ENCODE measurements at regions not wholly inside any gene's neighbourhood (a gene's known extent, or its start where the extent isn't known, plus 50 kb on each side); places are given as distances from the start of the nearest gene placed in this dataset.

DNA sequence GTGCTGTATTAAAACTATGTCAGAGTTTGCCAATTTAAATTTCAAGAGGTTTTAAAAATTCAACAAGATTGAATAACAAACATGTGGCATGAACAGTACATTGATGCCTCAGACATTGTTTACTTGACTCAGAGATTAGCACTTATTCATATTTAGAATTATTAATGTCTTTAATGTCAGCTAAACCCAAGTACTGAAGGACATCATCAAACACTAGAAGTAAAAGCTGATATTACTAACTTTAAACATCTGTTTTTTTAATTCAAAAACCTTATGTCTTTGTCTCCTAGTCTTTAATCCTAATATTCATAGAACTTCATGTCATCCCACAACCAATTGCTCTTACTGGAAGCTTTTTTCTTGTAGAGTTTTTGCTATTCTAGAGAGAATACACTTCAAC lies 406.2 kb upstream of the PCDH7 start:
- no peak for DNase-seq

DNA sequence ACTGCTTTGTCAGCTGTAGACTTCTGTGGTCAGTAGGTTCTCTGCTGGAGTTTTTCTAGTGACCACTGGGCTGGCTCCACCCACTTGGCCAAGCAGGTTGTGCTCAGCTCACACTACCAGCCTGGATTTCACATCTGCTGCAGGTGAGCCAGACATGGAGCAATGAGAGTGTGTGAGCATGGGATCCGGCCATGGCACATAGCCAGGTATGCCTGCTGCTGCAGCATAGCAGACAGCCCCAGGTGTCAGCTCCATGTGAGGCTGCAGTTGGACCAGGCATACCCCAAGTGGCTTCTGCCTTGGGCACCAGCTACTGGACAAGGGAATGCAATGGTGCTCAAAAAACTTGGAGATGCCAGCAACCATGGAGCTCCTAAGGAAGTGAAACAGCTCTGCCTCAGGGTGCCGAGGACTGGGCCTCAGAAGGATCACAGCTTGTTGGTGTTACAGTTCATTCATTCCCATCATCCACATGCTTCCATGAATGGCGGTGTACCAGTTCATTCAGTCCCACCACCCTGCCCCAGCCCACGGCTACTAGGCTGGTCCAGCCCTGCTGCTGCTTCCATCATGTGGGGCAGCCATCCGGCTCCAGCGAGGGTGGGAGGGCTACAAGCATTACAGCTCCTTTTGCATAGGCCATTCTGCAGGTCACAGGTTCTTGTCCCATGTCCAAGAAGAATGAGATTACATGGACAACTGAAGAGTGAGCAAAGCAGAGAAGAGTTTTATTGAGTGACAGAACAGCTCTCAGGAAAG lies 389.1 kb upstream of the PCDH7 start:
- no peak for DNase-seq

DNA sequence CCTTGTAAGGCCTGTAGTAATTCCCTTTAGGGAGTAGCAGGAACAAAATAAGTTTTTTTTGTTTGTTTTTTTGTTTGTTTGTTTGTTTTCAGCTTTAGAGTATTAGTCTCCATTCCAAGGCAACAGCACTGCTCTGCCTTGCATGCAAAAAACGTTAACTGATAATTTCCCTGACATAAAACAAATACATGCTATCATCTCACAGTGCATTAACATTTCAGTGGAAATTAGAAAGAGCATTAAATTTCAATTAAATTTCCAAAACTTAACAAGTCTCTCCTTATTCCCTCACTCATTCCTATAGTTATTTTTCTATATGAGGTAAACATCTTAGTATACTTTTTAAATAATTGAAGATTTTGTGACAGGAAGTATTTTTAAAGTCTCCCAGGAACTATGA lies 378.4 kb upstream of the PCDH7 start:
- DNase-seq: no peak

DNA sequence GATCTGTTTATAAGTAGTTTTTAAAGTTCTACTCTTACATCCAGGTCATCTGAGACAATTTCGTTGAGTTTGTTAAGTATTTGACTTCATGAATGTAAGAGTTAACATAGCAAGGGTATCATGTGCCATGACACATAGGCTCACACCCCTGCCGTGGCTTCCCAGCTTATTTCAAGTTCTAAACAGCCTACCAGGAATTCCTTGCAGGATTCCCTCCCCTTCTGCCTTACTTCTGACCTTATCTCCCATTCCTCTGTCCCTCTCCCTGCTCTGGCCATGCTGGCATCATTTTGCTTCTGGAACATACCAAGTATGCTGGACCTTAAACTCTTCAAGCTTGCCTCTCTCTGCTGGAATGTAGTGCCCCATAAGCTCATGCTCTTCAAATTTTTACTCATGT lies 369.9 kb upstream of the PCDH7 start:
- DNase-seq: no peak

DNA sequence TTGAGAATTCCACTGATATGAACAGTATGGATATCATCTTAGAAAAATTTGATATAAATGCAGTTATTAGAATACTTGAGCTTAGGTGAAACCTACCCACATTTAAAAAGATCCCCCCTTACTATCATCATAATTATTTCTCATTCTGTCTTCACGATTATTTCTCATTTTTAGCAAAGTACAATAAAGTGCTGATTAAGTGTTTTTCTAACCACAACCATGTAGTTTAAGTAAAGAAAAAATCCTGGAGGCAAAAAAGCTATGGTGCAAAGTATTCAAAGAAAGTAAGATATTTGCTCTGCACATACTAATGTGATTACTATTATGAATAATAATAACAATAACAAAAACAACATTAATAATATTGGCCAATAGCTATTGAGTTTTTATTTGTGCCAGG lies 365.6 kb upstream of the PCDH7 start:
- DNase-seq: no peak

DNA sequence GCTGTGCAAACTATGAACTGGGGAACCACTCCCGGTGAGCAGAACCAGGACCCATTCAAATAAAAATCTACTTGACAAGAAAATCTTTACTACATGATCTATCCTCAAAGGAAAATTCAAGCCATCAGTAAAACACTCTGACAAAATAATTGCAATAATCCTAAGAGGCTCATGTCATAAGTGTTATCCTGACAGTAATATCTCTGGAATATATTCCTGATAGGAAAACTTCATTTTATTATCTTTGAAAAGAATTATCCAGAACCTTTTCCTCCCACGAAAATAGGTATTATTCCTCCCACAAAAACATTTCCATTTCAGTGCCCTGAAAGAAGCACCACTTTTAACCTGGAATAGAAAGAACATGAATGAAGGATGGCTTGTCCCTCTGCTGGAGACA lies 357.7 kb upstream of the PCDH7 start:
- DNase-seq: no peak

DNA sequence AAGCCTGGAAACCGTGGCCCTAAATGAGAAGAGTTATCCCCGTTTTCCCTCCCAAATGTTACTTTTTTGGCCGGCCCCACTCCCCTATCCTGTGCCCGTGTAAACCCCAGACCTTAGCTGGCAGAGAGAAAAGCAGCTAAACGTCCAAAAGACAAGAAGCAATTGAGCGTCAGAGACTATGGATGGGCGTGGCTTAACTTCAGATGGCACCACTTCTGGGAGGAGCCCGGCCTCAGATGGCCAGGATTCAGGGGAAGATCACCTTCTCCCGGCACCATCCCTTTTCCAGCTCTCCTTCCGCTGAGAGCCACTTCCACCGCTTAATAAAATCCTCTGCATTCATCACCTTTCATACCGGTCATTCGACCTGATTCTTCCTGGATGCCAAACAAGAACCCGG lies 350.1 kb upstream of the PCDH7 start:
- no peak for DNase-seq

DNA sequence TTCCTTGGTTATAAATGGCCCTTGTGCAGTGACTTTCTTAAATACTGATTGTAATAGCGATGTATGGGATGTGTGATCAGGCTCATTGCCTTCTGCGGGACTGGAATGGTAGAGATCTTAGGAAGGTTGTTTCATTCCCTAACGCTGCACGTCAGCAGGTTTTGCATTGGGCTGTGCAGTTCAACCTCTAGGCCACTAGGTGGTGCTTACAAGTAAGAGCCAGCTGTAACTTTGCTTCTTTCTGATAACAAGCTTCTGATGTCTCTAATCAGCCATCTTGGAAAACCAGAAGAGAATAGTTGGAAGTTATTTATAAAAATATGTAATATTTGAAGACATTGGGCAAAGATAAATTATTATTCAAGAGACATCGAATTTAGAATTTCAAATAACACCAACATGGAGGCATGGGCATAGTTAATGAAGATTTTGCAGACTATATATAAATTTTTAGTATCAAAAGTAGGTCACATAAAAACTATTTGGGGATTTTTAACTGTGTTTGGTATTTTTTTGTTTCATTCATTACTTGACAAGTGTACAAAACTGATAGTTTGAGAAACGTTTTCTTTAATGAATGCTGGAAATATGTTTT lies 339.7 kb upstream of the PCDH7 start:
- DNase-seq: no peak

DNA sequence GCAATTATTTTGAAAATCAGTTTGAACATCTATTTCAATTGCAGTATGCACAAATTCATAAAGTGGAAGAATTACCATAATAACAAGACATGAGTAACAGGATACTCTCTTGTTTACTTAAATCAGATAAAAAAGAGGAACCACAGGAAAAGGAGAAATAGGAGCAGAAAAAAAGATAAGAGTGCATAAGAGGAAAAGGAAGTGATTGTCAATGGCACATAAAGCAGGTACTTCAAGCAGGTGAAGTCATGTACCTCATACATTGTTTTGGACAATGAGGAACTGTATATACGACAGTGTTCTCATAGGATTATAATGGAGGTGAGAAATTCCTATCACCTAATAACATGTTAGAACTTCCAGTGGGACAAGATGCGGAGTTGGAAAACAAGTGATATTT lies 334.5 kb upstream of the PCDH7 start:
- DNase-seq: no peak

DNA sequence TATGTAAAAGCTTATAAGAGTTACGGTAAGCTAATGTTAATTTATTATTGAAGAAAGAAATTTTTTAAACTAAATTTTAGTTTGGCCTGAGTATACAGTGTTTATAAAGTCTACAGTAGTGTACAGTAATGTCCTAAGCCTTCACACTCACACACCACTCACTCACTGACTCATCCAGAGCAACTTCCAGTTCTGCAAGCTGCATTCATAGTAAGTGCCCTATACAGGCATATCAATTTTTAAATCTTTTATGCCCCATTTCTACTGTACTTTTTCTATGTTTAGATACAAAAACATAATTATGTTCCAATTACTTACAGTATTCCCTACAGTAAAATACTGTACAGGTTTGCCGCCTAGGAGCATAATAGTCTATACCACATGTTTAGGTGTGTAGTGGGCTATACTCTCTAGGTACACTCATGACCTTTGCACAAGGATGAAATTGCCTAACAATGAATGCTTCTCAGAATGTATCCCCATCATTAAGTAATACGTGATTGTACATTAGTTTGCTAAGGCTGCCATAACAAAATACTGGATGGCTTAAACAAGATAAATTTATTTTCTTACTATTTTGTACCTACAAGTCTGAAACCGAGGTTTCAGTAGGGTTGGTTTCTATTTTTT lies 333.8 kb upstream of the PCDH7 start:
- DNase-seq: no peak

DNA sequence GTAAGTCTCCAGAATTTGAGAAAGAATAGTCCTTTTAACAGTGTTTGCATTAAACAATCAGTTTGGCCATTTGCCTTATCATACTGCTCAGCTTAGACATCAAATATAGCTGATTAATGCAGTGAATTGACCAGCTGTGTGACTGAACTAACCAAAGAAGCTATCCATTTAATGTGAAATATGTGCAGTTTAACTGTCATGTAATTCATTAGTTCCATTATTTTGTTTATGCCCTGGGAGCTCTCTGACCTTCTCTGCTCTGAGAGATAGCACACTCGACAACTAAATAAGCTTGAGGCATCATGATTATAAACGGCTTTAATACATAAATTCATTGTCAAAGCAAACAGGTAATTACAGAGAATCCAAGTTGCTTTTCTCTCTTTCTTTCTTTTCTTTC lies 324.3 kb upstream of the PCDH7 start:
- no peak for DNase-seq

DNA sequence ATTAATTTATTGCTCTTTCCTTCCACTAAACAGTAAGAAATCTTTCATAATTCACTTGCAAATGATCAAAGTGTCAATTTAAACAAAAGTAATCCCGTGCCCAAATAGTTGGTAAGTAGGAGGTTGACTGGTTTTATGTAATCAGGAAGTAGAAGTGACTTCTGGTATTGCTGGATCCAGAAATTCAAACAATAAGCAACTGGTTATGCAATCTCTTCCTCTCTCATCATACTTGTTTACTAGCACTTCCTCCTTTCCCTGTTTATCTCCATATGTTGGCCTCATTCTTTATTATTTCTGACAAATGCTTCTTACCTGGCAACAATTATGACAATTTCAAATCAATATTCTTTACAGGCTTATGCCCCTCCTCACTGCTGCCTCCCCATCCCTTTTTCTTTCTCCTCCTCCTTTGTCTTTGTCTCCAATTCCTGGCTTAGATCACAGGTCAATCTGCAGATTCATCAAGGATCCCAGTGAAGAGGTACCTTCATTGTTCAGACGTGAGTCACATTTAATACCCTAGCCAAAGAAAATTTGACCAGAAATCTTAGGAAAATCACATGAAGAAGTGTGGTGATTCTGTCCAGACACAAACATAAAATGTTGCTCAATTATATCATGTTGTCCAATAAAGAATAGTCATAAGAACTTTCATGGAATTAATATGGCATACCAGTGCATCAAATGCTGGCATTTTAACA lies 323.2 kb upstream of the PCDH7 start:
- peak; percentile 9 for DNase-seq

DNA sequence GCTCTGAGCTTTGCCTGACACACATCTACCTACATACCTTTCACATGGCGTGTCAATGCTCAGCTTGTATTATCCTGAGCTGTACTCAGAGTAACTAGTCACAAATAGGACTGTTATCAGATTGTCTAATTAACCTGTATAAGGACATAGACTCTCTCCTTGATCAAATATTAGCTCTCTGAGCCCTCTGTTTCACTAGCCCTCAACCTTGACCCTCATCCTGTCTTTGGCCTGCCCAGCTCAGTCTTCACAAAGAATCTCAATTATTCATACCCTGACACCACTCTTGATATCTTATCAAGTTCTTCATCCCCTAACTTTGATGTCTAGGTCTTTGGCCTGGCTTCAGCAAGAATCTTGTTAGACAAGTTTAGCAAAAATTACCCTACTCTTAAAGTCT lies 320.7 kb upstream of the PCDH7 start:
- no peak for DNase-seq

DNA sequence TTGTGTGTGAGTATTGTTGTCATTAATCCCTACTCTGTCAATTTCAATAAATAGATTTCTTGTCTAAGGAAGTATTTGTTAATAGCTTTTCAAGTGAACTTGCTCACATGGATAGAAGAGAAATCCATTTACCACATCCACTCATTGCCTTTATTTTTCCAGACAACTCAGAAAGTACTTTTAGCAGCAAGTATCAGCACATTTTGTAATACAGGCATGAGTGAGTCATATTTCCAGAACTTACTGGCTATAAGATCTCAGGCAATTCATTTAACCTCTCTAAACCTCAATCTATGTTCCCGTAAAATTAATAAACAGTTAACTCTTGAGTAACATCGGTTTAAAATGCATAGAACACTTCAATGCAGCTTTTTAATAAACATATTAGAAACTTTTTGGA lies 317.9 kb upstream of the PCDH7 start:
- DNase-seq: no peak

DNA sequence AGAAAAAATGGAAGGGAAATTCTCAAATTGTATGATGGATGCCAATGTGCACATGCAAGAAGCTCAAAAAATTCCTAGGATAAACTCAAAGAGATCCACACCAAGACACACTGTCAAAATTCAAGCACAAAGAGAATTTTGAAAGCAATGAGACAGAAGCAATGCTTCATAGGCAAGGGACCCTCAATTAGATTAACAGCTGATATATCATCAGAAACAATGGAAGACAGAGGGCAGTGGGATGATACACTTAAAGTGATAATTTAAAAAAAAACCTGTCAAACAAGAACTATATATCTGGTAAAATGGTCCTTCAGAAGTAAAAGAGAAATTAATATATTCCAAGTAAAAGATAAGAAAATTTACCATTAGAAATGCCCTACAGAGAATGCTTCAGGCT lies 306.3 kb upstream of the PCDH7 start:
- DNase-seq: no peak

DNA sequence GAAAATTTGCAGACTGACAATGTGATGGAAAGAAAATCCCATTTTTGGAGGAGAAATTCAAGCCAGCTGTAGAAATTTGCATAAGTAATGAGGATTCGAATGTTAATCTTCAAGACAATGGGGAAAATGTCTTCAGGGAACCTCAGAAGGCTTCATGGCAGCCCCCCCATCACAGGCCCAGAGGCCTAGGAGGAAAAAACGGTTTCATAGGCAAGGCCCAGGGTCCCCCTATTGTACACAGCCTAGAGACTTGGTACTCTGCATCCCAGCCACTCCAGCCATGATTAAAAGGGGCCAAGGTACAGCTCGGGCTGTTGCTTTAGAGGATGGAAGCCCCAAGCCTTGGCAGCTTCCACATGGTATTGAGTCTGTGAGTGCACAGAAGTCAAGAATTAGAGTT lies 303.6 kb upstream of the PCDH7 start:
- no peak for DNase-seq

DNA sequence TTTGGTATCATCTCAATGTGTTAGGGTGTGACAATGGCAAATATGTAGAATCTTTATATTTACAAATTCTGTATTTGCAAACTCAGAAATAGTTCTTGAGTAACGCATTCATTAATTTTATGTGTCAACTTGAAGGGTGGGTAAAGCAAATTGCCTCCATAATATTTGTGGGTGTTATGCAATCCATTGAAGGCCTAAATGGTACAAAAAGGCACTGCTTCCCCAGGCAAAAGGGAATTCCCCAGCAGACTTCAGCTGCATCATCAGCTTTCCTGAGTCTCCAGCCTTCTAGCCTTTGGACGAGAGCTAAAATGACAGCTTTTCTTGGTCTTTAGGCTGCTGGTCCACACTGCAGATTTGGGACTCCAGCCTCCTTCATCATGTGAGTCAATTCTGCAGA lies 292.2 kb upstream of the PCDH7 start:
- DNase-seq: no peak

DNA sequence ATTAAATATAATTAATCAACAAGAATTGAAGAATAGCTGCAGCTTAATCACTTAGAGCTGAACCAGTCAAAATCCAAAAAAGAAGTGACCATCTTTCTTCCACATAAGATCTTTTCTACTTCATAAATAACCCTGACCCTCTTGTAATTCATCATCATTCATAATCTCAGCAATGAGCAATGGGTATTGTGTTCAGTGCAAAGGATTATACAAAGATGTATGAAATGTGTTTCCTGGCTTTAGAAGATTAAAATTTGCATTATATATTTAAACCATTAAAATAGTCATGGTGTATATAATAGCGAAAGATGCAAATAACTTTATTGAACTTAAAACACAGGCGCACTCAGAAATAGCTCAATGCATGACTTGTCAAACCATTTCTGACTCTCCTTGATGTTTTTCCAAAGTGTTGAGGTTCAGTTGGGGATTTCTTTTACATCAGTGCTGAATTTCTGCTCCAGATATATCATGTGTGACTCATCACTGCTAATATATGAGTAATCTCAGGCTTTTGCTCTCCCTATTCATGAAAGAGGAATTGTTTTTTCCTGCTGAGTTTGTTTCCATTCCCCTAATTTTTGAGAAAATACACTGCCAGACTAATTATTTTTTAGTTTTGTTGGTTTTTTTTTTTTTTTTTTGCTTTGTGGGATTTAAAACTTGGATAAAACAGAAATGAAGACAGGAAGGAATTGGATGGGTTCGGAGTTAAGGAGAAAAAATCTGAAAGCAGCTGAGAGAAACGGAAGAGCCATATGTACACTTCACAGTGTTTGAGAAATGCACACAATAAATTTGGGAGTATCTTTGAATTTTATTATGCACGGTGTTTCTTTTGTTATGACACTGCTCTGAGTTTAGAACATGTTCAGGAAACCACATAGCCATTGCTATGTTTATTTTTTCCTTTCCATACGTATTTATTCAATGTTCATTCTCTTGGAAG lies 290.1 kb upstream of the PCDH7 start:
- peak; percentile 30 for DNase-seq

DNA sequence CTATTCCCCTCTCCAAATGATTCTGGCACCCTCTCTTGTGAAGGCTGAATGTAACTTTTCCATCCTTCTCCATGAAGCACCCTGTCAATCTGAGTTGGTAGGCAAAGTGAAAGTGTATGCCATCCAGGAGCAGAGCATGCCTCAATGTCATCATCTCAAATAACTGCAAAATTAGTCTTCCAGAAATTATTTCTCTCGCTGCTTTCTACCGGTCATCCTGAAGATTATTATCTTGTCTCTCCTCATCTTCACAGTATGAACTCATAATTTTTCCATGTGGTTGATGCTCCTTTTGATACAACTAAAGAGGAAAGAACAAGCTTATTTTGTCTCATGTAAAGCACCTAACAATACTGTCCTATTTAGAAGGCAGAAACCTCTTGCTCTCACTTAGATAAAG lies 285.5 kb upstream of the PCDH7 start:
- DNase-seq: no peak

DNA sequence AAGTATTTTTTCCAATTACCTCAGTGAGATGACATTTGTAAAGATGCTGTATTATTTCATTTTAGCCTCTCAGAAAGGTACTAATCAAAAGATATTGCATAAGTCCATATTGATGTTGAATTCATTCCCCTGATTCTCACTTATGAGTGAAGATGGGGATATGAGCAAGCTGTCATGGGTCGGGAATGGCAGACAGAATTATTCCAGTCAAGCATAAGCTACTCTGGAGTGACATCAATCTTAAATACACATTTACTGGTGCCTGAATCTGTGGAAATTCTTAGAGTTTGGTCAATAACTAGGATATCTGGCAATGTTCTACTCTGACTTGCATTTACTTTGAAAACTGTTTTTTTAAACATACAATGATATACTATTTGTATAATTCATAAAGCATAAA lies 283.8 kb upstream of the PCDH7 start:
- DNase-seq: no peak

DNA sequence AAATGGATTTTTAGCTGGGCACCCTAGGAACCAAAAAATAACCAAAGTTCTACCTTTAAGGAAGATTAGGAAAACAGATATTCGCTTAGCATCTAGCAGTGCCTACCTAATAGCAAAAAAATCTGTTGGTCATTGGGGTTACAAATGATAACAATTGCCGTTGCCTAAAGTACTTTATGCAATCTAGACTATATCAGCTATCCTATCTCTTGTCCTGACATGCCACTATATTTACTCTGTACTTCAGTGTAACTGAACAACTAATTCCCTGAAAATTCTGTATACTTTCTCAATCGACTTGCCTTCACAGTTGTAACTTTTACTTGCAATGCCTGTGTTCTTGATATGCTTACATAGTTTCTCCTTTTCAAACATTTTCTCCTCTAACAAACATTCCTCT lies 282.9 kb upstream of the PCDH7 start:
- DNase-seq: no peak

DNA sequence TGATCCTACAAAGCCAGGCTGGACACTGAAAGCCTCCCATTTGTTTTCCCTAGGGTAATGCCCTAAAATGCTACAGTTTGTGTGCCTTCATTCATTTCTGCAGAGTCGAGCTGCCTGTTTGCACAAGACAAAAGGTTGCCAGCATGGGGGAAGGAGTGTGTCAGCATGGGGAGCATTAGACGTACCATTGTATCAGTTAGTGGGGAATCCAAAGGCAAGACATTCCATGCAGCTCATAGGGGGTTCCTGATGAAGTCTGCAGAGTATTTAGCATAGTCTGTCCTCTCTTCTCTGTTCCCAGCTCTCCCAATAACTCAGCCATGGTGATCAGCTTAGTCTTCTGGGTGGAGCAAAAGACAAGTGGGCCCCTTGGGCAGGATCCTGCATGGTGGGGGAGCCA lies 276.9 kb upstream of the PCDH7 start:
- DNase-seq: no peak
